ENCODE measurements at regions not wholly inside any gene's neighbourhood (a gene's known extent, or its start where the extent isn't known, plus 50 kb on each side); places are given as distances from the start of the nearest gene placed in this dataset.

GRCh38 chr7:19989906-19990305 is 216.5 kb upstream of the TMEM196 start:
- no peak for DNase-seq (ENCODE audit: low spot score)
- intact Hi-C loops (cut with micrococcal nuclease; ENCODE audit: unreplicated experiment): no loop called here
- no peak for TF ChIP-seq CTCF (conservative IDR thresholded peaks at IDR 0.05; ENCODE audit: low read depth, low read length)
- no peak for TF ChIP-seq EZH2 (IDR thresholded peaks at IDR 0.05; ENCODE audit: borderline replicate concordance, low read depth, low read length, poor library complexity, severe bottlenecking)
- Histone ChIP-seq H3K27me3 (replicated peaks; ENCODE audit: insufficient read depth, low read depth, low read length, poor library complexity) (peaks cover 22% of the 10 kb centered on the region), H3K4me3 (ENCODE audit: low read depth, low read length, poor library complexity, severe bottlenecking) (no peak overlapping the region), H3K36me3 (ENCODE audit: insufficient read depth, low read length, poor library complexity, severe bottlenecking) (no peaks in the 10 kb centered on the region), H3K27ac (ENCODE audit: low read depth, low read length, poor library complexity, severe bottlenecking) (no peak overlapping the region), H3K9me3 (ENCODE audit: low read depth, low read length, poor library complexity, severe bottlenecking) (no peaks in the 10 kb centered on the region), H3K4me1 (ENCODE audit: insufficient read depth, low read length, poor library complexity, severe bottlenecking) (no peaks in the 10 kb centered on the region)
- BruUV-seq (replicated peaks): no TSS peak
- ChIA-PET CTCF (no interaction called here), POLR2A (ENCODE audit: low non-redundant PET) (no interaction called here)

- no peaks in the 10 kb centered on the region for H3K9me3 ChIP-seq (ENCODE audit: low read depth, low read length, poor library complexity, severe bottlenecking)
- no peak overlapping the region for H3K27ac ChIP-seq (ENCODE audit: low read depth, low read length, poor library complexity, severe bottlenecking)
- POLR2A ChIA-PET (ENCODE audit: low non-redundant PET): no interaction called here
- DNase-seq (ENCODE audit: low spot score): no peak
- no peak for TF ChIP-seq EZH2 (IDR thresholded peaks at IDR 0.05; ENCODE audit: borderline replicate concordance, low read depth, low read length, poor library complexity, severe bottlenecking)
- no peak for TF ChIP-seq CTCF (conservative IDR thresholded peaks at IDR 0.05; ENCODE audit: low read depth, low read length)
- intact Hi-C loops (cut with micrococcal nuclease; ENCODE audit: unreplicated experiment): no loop called here
- CTCF ChIA-PET: no interaction called here
- no peaks in the 10 kb centered on the region for H3K36me3 ChIP-seq (ENCODE audit: insufficient read depth, low read length, poor library complexity, severe bottlenecking)
- H3K4me3 ChIP-seq (ENCODE audit: low read depth, low read length, poor library complexity, severe bottlenecking): no peak overlapping the region
- H3K4me1 ChIP-seq (ENCODE audit: insufficient read depth, low read length, poor library complexity, severe bottlenecking): no peaks in the 10 kb centered on the region
- H3K27me3 ChIP-seq (replicated peaks; ENCODE audit: insufficient read depth, low read depth, low read length, poor library complexity): peaks cover 22% of the 10 kb centered on the region
- BruUV-seq (replicated peaks): no TSS peak
Observed at GRCh38 chr7:19988860-19989259, 215.4 kb upstream of the TMEM196 start.

GRCh38 chr7:19984231-19984632 is 210.8 kb upstream of the TMEM196 start:
- no TSS peak for BruUV-seq (replicated peaks)

More at GRCh38 chr7:19984231-19984632, 210.8 kb upstream of the TMEM196 start:
- no peak for TF ChIP-seq EZH2 (IDR thresholded peaks at IDR 0.05; ENCODE audit: borderline replicate concordance, low read depth, low read length, poor library complexity, severe bottlenecking)
- no peak for TF ChIP-seq CTCF (conservative IDR thresholded peaks at IDR 0.05; ENCODE audit: low read depth, low read length)
- Histone ChIP-seq H3K9me3 (ENCODE audit: low read depth, low read length, poor library complexity, severe bottlenecking) (no peaks in the 10 kb centered on the region), H3K4me1 (ENCODE audit: insufficient read depth, low read length, poor library complexity, severe bottlenecking) (no peaks in the 10 kb centered on the region), H3K4me3 (ENCODE audit: low read depth, low read length, poor library complexity, severe bottlenecking) (no peak overlapping the region), H3K27ac (ENCODE audit: low read depth, low read length, poor library complexity, severe bottlenecking) (no peak overlapping the region), H3K36me3 (ENCODE audit: insufficient read depth, low read length, poor library complexity, severe bottlenecking) (no peaks in the 10 kb centered on the region), H3K27me3 (replicated peaks; ENCODE audit: insufficient read depth, low read depth, low read length, poor library complexity) (peaks cover 5% of the 10 kb centered on the region)
- ChIA-PET POLR2A (ENCODE audit: low non-redundant PET) (no interaction called here), CTCF (no interaction called here)
- intact Hi-C loops (cut with micrococcal nuclease; ENCODE audit: unreplicated experiment): loop anchor here (5.0 kb wide), 1 partner anchor 328 kb away; no protein-coding TSS in a partner anchor
- DNase-seq (ENCODE audit: low spot score): no peak
